Lung (tissue), 11 donors: ENCODE measurements at regions not wholly inside any gene's neighbourhood (a gene's known extent, or its start where the extent isn't known, plus 50 kb on each side); places are given as distances from the start of the nearest gene placed in this dataset.

Experiments used
- ATAC-seq: fragments of 200-7000 bp; cut with Tn5 transposase; one replicate; pipeline ENCODE4 v1.9.1; 2020; ENCODE audit warnings: moderate number of reproducible peaks; ENCODE audit not compliant: insufficient read depth, low FRiP score
- DNase-seq, 3 donors: peaks; one replicate each; pipeline ENCODE4 v3.0.0-alpha.2; 2013 to 2017
- H3K27ac ChIP-seq, 2 donors: one replicate each; pipeline ENCODE4 v1.5.1; 2013; ENCODE audit warnings: mild to moderate bottlenecking in 2 of 2, moderate library complexity in 2 of 2, control low read depth in 1 of 2, inconsistent platforms in 1 of 2, low read depth in 1 of 2, low read length in 1 of 2
- H3K27me3 ChIP-seq, 3 donors: one replicate each; pipeline ENCODE4 v1.5.1; 2013; ENCODE audit warnings: low read length in 2 of 3; ENCODE audit not compliant: control insufficient read depth in 3 of 3, insufficient read depth in 3 of 3
- H3K36me3 ChIP-seq, 4 donors: one replicate each; pipeline ENCODE4 v1.5.1; 2013; ENCODE audit warnings: low read length in 4 of 4, mild to moderate bottlenecking in 1 of 4, moderate library complexity in 1 of 4; ENCODE audit not compliant: control insufficient read depth in 4 of 4, insufficient read depth in 4 of 4
- H3K4me1 ChIP-seq, 5 donors: one replicate each; pipeline ENCODE4 v1.5.1; 2013; ENCODE audit warnings: low read length in 5 of 5, mild to moderate bottlenecking in 2 of 5, moderate library complexity in 1 of 5; ENCODE audit not compliant: control insufficient read depth in 5 of 5, insufficient read depth in 5 of 5
- H3K4me3 ChIP-seq: one replicate; pipeline ENCODE4 v1.5.1; 2013; ENCODE audit warnings: mild to moderate bottlenecking, control low read depth, moderate library complexity
- H3K9ac ChIP-seq, 2 donors: one replicate each; pipeline ENCODE4 v1.5.1; 2013; ENCODE audit warnings: low read length in 2 of 2, control low read depth in 1 of 2; ENCODE audit not compliant: insufficient read depth in 1 of 2
- H3K9me3 ChIP-seq, 4 donors: one replicate each; pipeline ENCODE4 v1.5.1; 2013; ENCODE audit warnings: low read length in 3 of 4, mild to moderate bottlenecking in 1 of 4, moderate library complexity in 1 of 4; ENCODE audit not compliant: control insufficient read depth in 4 of 4, insufficient read depth in 3 of 4
- CTCF ChIP-seq: IDR thresholded peaks from 2 replicates; pipeline ENCODE4 v1.5.1; 2012; ENCODE audit warnings: mild to moderate bottlenecking; ENCODE audit errors: control extremely low read depth, extremely low read depth
- WGBS, 2 donors: extraction: QIAGEN DNeasy Blood & Tissue Kit; methylation state at CpG; one replicate each; pipeline ENCODE4 v1.1.7; 2013; 5-methylcytosine and 5-hydroxymethylcytosine counted together
- donor health status: control.
- donor health status: control.
- donor health status: Bipolar disorder and iron deficiency.
- donor health status: healthy.
- donor health status: DM: yes; HTN: yes; CAD: no.

DNA sequence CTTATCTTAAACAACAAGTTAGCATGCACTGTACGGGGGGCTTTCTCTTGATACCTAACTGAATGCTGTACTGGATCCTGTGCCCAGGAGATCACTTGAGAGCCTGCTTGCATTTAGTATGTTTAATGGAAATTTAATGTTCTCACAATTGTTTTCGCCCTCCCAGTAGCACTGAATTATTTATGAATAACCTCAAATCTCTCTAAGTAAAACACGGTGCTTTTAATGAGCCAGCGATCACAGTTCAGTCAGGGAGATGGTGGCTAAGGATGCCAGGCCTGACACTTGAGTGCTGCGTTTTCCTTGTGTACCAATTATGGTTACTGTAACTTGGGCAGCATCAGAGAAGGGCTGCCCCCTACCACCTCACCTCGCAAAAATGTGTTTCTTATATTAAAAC lies 115.5 kb upstream of the ADARB2 start:
- no peak overlapping the region for H3K9ac ChIP-seq
- H3K27ac ChIP-seq = no peak overlapping the region
- no peaks in the 10 kb centered on the region for H3K36me3 ChIP-seq
- H3K27me3 ChIP-seq = no peaks in the 10 kb centered on the region
- 90 to 94% methylated on average over 6 of the region's 6 CpGs for WGBS, 2 donors
- peaks cover 0 to 3% (median 1%) of the 10 kb centered on the region in 4 donors for H3K9me3 ChIP-seq
- no peaks in the 10 kb centered on the region for H3K4me1 ChIP-seq
- no peak overlapping the region for H3K4me3 ChIP-seq
- no peak for DNase-seq
- TF ChIP-seq CTCF = no peak
- ATAC-seq = no peak

DNA sequence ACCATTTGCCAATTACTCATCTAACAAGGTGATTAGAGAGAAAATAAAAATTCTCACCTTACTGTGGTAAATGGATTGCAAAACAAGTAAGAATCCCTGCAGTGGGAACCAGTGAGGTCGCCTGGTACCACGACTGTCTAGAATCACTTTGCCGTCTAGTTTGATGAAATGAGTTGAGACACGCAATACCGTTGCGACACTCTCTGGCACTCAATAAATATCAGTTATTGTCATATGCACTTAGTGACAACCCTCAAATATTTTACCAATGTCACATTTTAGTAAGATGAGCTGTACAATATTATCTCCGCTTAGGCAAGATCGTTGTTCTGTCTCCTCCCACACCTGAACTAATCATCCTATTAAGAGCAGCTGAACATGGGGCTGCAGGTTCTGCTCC lies 114.4 kb upstream of the ADARB2 start:
- DNase-seq (no peak), ATAC-seq (no peak)
- peaks cover 0 to 3% (median 1%) of the 10 kb centered on the region in 4 donors for H3K9me3 ChIP-seq
- WGBS, 2 donors = 82% methylated on average over 8 of the region's 8 CpGs
- no peaks in the 10 kb centered on the region for H3K27me3 ChIP-seq
- no peak for TF ChIP-seq CTCF
- no peak overlapping the region for H3K9ac ChIP-seq
- H3K36me3 ChIP-seq = no peaks in the 10 kb centered on the region
- H3K27ac ChIP-seq = no peak overlapping the region
- no peak overlapping the region for H3K4me3 ChIP-seq
- H3K4me1 ChIP-seq = no peaks in the 10 kb centered on the region

GRCh38 chr10:1850971-1851527 lies 113.7 kb upstream of the ADARB2 start:
- no peaks in the 10 kb centered on the region for H3K27me3 ChIP-seq
- H3K9me3 ChIP-seq = peaks cover 0 to 3% (median 1%) of the 10 kb centered on the region in 4 donors
- no peak for TF ChIP-seq CTCF
- no peak for DNase-seq
- ATAC-seq = no peak
- no peak overlapping the region for H3K4me3 ChIP-seq
- WGBS, 2 donors = 86 to 96% methylated on average over 6 of the region's 6 CpGs
- no peaks in the 10 kb centered on the region for H3K4me1 ChIP-seq
- no peaks in the 10 kb centered on the region for H3K36me3 ChIP-seq
- no peak overlapping the region for H3K27ac ChIP-seq
- no peak overlapping the region for H3K9ac ChIP-seq

DNA sequence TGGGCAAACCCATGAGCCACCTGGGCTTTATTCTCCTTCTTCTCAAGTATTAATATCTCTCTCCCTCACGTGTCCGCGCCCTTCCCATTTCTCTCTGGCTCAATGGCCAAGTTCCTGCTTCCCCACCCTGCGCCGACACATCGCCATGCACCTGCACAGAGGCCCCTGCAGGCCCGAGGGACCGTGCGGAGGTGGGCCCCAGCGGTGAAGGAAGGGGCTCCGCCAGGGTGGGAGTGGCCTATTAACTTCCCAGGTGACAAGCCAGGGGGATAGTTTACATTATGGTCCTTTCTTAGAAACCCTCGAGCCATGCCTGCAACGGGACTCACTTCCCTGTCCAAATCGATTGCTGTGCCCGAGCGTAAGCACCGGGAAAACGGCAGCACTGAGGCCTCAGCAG lies 110.0 kb upstream of the ADARB2 start:
- Histone ChIP-seq H3K27ac (no peak overlapping the region), H3K4me3 (no peak overlapping the region), H3K9ac (no peak overlapping the region), H3K9me3 (peaks cover 0 to 3% (median 0%) of the 10 kb centered on the region in 4 donors), H3K36me3 (no peaks in the 10 kb centered on the region), H3K4me1 (peaks cover 0 to 1% (median 0%) of the 10 kb centered on the region in 5 donors), H3K27me3 (peaks cover 0 to 7% (median 3%) of the 10 kb centered on the region in 3 donors)
- TF ChIP-seq CTCF = no peak
- ATAC-seq = no peak
- DNase-seq = no peak
- WGBS, 2 donors = 88 to 90% methylated on average over 18 of the region's 18 CpGs
